MG63 (cell line): ENCODE measurements at regions not wholly inside any gene's neighbourhood (a gene's known extent, or its start where the extent isn't known, plus 50 kb on each side); places are given as distances from the start of the nearest gene placed in this dataset.
A peak's percentile ranks its signal among the peaks of the same experiment; 100 is the strongest.

Experiments used
- DNase-seq: peaks from one replicate; pipeline ENCODE4 v3.0.0-alpha.2; 2020
- H3K27me3 ChIP-seq: fragments of 250-450 bp; sonication (Bioruptor Pico); 2 replicates; pipeline ENCODE4 v1.5.1; 2020; ENCODE audit warnings: mild to moderate bottlenecking, moderate library complexity
- H3K36me3 ChIP-seq: fragments of 250-450 bp; sonication (Bioruptor Pico); 2 replicates; pipeline ENCODE4 v1.5.1; 2020; ENCODE audit warnings: mild to moderate bottlenecking, moderate library complexity
- H3K4me3 ChIP-seq: fragments of 250-450 bp; sonication (Bioruptor Pico); 2 replicates; pipeline ENCODE4 v1.5.1; 2020; ENCODE audit warnings: mild to moderate bottlenecking, moderate library complexity
- H3K9me3 ChIP-seq: fragments of 250-450 bp; sonication (Bioruptor Pico); 2 replicates; pipeline ENCODE4 v1.5.1; 2020; ENCODE audit warnings: mild to moderate bottlenecking, moderate library complexity

DNA sequence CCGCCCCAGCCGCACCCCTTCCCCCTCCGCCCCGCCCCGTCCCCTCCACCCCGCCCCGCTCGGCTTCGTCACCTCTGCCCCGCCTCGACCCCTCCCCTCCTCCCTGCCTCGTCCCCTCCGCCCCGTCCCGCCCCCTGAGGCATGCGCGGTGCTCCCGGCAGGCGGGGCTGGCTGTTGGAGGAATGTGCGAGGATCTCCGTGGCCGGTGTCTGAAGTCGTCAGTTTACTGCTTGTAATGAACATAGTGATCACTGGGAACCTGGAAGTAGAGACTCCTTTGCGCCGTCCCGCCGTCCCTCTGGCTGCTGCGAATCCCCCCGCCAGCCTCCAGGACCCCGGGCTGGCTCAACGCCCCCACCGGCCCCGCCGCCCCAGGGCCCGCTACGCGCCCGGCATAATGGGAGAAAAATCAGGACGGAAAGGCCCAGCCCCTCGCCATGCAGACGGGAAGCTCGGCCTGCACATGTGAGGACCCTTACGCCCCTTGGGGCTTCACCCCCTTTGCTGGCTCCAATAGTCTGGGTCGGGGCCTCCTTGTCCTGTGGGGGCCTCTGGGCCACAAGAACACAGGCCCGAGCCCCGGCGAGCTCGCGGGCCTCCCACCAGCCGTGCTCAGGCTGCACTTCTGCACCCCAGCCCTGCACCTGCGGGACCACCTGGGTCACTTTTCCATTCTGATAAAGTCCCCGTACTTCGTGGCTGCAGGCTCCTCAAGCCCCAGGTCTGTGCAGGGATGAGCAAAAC lies 743.1 kb downstream of the KCNJ18 start:
- Histone ChIP-seq H3K36me3 (no peaks in the 10 kb centered on the region), H3K9me3 (no peaks in the 10 kb centered on the region), H3K27me3 (no peaks in the 10 kb centered on the region), H3K4me3 (no peak overlapping the region)
- DNase-seq: peak; percentile 52

DNA sequence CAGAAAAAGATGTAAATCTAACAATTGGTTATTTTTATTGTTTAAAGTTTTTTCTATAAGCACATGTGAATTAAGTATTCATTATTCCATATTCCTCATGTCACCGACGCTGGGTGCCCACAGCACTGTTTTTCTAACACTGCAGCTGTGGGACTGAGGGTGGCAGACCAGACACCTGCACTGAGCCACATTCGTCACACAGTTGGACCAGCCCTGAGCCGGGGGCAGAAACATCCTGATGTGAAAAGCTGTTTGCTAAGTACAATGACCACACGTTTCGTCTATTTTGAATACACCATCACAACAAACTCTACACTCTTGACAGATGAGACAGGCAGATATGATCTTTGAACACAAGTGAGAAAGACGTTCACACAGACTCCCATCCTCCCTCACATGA lies 749.5 kb downstream of the KCNJ18 start:
- Histone ChIP-seq H3K9me3 (no peaks in the 10 kb centered on the region), H3K4me3 (no peak overlapping the region), H3K36me3 (no peaks in the 10 kb centered on the region), H3K27me3 (no peaks in the 10 kb centered on the region)
- DNase-seq: no peak

DNA sequence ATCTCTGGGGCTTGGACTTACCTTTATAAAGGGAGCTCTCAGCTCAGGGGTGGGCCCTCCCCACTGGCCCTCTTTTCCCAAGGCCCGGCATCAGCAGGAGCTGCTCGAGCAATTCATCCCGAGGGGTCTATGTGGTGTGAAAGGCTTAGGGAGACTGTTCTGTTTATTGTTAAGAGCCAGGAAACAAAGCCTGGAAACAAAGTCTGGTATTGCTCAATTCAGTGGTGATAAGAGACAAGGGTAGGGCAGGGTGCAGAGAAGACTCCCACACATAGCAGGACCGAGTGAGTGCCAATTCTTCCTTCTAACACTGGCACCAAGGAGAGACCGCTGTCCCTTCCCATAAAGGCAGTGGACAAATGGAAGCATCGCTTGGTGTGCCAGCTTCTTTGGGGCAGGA lies 750.7 kb downstream of the KCNJ18 start:
- DNase-seq: no peak
- Histone ChIP-seq H3K4me3 (no peak overlapping the region), H3K36me3 (no peaks in the 10 kb centered on the region), H3K9me3 (no peaks in the 10 kb centered on the region), H3K27me3 (no peaks in the 10 kb centered on the region)

DNA sequence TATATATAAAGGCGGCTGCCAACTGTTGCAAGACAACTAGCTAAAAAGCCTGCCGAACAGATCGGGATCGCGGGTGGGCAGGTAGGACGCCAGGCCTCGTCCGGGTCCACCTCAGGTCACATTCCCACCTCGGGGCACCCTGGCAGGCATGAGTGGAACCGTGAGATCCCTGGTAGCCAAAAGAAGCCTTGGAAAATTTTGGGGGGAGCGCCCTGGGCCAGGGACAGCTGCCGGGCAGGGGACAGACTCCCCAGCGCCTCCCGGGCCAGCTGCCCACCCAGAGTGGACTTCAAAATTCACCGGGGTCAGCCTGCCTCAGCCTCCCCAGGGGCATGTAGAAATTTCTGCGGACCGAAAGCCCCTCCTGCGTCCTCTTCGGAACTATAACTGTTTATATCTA lies 760.9 kb downstream of the KCNJ18 start:
- H3K27me3 ChIP-seq: no peaks in the 10 kb centered on the region
- DNase-seq: no peak
- H3K4me3 ChIP-seq: no peak overlapping the region
- H3K36me3 ChIP-seq: no peaks in the 10 kb centered on the region
- no peaks in the 10 kb centered on the region for H3K9me3 ChIP-seq

DNA sequence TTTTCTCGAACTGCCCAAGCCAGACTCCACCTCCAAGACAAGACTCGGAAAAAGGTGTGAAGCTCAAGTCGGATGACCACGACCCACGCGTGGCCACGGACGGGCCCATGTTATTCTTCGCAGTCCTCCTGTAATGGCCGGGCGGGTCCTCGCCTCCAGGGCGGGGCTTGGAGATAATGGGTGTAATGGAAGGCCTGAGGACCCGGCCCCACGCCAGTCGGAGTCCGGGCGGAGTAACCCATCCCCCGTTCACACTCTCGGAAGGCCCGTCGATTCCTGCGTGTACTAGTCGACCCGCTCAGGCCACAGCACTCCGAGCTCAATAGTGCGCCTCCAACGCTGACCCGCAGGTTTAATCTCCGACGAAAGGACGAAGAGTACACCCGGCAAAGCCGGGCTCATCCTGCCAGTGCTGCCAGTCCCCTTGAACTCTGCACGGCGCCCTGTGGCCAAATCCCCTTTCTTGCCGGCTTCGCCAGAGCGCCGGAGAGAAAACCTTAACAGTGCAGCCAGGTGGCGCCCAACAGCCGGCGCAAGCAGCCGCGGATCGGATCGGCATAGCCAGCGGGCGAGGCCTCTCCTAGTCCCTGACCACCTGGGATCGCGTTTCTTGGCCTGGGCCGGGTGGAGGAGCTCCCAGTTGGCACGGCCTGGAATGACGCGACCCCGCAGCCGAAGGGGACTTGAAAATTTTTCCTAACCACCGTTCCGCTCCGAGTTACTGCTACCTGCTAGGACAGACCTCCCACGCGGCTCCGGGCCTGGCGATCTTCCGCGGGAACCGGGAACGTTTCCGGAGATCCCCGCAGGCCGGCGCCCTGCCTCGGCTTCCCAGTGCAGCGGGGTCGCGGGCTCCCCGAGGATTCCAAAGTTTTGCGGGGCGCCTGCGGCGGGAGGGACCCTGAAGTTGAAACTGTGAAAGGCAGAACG lies 762.0 kb downstream of the KCNJ18 start:
- Histone ChIP-seq H3K4me3 (no peak overlapping the region), H3K9me3 (no peaks in the 10 kb centered on the region), H3K27me3 (no peaks in the 10 kb centered on the region), H3K36me3 (no peaks in the 10 kb centered on the region)
- no peak for DNase-seq

DNA sequence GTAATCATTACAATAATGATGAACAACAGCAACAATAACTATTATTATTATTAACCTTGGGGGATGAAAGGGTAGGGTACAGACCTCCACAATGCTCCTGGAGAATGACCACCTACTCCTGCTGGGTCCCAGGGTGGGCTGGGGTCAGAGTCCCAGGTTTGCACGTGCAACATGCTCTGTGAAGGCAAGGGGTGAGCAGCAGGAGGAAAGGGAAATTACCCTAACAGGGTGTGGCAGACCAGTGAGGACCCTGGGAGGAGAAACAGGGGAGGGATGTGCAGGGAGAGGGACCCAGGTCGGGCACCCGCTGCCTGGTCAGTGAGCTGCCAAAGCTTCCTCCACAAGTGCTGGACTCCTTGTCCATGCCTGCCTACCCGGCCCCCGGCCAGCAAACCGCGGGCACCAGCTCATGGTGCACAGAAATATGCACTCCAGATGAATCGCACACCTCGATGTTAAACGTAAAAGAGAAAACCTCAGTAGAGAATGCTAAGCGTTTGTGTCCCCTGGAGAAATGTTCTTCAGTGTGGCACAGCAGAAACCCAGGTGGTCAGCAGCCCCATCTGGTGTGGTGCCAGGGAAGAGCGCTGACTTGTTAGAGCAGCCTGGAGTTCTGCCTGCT lies 767.1 kb downstream of the KCNJ18 start:
- no peaks in the 10 kb centered on the region for H3K9me3 ChIP-seq
- H3K36me3 ChIP-seq: no peaks in the 10 kb centered on the region
- H3K27me3 ChIP-seq: no peaks in the 10 kb centered on the region
- no peak for DNase-seq
- H3K4me3 ChIP-seq: no peak overlapping the region

DNA sequence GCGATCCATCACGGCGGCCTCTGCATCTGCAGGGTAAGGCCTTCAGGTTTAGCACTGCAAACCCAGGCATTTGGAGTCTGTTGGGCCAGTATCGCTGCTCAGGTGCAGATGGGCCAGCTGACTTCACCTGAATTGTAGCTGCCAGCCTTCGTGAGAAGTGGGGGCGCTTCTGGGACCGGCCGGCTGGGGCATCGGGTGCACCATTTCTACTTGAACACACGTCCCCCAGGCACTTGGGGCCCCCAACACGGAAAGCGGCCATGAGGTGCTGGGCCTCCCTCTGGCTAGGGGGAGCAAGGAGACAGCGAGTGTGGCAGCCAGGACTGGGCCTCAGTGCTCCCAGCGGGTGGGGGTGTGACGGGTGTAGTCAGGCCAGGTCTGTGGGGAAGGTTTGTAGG lies 767.6 kb downstream of the KCNJ18 start:
- Histone ChIP-seq H3K27me3 (no peaks in the 10 kb centered on the region), H3K36me3 (no peaks in the 10 kb centered on the region), H3K4me3 (no peak overlapping the region), H3K9me3 (no peaks in the 10 kb centered on the region)
- DNase-seq: no peak

DNA sequence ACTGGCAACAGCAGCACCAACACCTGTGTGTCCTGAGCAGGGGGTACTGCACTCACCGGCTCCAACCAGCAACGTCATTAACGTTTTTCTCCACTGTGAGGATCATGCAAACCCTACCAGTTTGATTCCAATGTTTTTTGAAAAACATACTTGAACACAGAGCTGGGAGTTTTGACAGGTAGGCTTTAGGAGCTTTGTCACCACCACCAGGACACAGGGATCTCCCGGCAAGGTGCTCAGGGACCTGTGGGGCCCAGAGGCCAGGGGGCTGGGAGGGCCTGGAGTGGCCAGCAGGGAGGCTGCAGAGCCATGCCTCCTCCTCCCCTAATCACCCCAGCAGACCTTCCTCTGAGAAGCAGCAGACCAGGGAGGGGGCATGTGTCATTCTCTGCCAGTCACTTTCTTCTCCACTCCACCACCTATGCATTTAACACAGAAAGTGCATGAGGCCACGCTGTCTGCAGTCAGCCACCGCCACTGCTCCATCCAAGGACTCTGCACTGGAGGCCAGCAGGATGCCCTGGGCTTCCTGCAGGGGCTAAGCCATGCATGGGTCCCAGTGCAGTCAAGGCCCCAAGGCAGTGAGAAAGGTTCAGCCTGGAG lies 768.2 kb downstream of the KCNJ18 start:
- no peaks in the 10 kb centered on the region for H3K36me3 ChIP-seq
- no peak overlapping the region for H3K4me3 ChIP-seq
- DNase-seq: no peak
- no peaks in the 10 kb centered on the region for H3K9me3 ChIP-seq
- no peaks in the 10 kb centered on the region for H3K27me3 ChIP-seq

DNA sequence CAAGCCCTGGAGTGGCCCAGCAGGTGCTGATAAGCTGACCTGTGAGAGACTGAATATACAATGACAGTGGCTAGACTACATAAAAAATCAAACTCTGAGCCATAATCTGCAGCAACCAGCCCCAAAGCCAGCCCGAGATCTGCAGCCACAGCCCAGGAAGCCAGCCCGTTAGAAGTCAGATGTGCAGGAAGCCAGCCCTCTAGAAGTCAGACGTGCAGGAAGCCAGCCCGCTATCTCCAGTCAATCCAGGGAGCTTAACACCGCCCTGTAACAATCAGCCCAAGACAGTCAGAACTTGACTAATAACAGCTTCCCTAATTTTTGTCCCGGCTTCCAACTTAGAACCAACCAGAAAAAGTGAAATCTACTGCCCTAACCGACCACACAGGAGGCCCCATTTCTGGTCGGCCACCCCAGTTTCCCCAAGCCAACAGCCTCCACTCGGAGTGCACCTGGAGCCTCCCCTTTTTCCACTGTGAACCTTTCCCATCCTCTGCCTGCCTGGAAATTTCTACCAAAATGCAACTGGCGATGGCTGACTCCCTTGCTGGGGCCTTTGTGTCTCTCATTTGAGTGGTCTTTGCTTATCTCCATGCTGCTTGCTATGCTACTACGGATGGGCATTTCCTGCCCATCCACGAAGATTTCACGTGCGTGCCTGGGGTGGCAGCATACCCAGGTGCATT lies 769.3 kb downstream of the KCNJ18 start:
- no peaks in the 10 kb centered on the region for H3K27me3 ChIP-seq
- H3K4me3 ChIP-seq: no peak overlapping the region
- H3K9me3 ChIP-seq: no peaks in the 10 kb centered on the region
- no peaks in the 10 kb centered on the region for H3K36me3 ChIP-seq
- no peak for DNase-seq

DNA sequence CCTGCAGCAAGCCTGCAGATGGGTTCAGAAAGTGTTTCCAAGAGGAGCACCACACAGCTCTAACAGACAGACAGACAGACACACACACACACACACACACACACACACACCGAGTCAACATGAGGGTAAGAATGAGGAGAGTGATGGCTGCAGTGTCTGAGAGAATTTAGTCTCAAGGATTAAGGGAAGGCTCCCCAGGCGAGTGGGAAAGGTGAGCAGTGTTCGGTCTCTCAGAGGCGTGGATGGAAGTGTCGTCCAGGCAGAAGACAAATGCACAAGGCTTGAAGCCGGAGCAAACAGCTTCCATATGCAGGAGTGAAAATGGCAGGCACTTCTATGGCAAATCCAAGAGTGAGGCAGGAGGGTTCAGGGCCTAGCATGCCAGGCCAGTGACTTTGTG lies 770.1 kb downstream of the KCNJ18 start:
- H3K9me3 ChIP-seq: no peaks in the 10 kb centered on the region
- H3K36me3 ChIP-seq: no peaks in the 10 kb centered on the region

DNA sequence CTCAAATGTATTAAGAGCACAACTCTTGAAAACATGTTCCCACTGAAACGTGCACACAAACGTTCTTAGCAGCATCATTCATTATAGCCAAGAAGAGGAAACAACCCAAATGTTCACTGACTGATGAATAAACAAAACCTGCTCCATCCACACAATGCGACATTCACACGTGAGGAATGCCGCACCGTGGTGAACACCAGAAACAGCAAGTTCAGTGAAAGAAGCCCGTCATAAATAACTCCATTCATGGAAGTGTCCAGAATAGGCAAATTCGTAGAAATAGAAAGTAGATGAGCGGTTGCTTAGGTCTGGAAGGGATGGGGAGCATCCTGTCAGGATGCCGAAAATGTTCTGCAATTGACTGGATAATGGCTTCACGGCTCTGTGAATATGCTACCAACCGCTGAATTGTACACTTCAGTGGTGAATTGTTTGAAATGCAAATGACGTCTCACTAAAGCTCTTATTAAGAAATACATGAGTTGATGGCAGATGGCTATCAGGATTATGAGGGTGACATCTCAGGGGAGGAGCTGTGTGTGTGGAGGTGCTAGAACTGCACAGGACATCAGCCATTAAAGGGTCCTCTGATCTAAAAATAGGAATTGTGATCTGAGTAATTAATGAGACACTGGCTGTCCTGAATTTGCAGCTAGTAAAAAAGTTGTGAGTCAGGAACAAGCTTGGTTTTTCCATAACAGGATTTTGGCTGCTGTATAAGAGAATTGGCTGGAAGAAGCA lies 771.0 kb downstream of the KCNJ18 start:
- H3K9me3 ChIP-seq: no peaks in the 10 kb centered on the region

More for the DNA sequence above, 770.1 kb downstream of the KCNJ18 start:
- no peak overlapping the region for H3K4me3 ChIP-seq
- DNase-seq: no peak
- H3K27me3 ChIP-seq: no peaks in the 10 kb centered on the region

DNA sequence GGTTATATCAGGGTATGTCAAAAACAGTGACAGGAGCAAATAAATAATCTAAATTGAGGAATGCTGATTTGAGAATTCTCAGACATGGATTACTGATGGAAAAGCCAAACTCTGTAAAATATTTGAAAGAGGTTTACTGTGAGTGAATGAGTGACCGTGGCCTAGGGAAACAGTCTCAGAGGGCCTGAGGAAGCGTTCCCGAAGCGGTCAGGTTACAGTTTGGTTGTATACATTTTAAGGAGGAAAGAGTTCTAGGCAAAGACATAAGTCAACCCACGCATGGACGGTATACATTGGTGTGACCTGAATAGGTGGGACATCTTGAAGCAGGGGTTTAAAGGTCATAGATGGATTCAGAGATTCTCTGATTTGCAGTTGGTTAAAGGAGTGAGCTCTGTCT lies 771.7 kb downstream of the KCNJ18 start:
- no peak overlapping the region for H3K4me3 ChIP-seq
- DNase-seq: no peak
- H3K9me3 ChIP-seq: no peaks in the 10 kb centered on the region
- no peaks in the 10 kb centered on the region for H3K36me3 ChIP-seq
- no peaks in the 10 kb centered on the region for H3K27me3 ChIP-seq

More for the DNA sequence above, 771.0 kb downstream of the KCNJ18 start:
- Histone ChIP-seq H3K4me3 (no peak overlapping the region), H3K27me3 (no peaks in the 10 kb centered on the region), H3K36me3 (no peaks in the 10 kb centered on the region)
- no peak for DNase-seq

DNA sequence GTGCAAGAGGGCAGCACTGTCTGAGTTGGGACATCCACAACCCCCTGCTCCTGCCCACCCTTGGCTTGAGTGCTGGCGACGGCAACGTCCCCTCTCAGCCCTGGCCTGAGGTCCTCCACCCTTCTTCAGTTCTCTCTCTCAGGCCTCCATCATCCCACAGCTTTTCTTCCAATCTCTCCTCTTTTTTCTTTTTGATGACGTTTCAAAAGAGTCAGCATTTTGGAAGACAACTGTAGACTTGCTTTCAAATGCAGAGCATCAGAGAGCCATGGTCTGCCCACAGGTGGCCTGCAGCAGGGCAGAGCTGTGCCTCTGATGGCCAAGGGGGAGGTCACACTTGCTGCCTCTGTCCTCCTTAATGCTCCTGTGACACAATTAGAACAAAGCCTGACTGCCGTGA lies 775.4 kb downstream of the KCNJ18 start:
- Histone ChIP-seq H3K4me3 (no peak overlapping the region), H3K9me3 (no peaks in the 10 kb centered on the region), H3K36me3 (no peaks in the 10 kb centered on the region), H3K27me3 (no peaks in the 10 kb centered on the region)
- DNase-seq: no peak

DNA sequence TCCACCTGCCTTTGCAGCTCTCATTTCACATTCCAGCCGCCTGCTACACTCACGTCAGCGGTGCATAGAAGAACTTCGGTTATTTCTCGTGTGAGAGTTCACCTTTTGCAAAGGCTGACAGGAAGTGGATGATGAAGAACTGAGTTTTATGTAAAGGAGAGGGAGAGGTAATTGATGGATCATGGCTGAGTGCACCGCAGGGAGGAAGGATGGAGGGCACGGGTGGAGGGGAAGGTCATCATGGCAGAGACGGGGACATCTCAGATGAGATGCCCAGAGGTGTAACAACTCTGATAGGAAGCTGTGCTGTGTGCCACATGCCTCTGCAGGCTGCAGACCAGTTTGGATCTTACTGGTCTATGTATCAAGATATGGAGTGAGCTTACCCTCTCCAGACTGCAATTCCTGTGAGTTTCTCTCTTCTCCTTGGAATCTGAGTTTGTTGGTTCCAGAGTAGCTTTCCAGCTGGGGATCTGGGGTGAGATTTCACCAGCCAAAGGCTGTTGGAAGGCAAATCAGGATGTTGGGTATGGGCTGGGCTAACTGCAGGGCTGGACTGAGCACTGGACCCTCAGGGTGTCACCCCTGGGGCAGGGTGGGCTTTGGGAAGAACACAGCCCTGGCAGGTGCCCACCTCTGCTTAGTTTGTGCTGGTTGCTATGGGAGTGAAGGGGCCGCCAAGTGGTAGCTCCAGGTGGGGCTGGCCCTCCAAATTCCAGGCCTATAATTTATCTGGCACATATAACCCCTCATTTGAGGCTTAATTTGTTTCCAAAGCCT lies 777.0 kb downstream of the KCNJ18 start:
- no peaks in the 10 kb centered on the region for H3K36me3 ChIP-seq
- no peak for DNase-seq
- H3K4me3 ChIP-seq: no peak overlapping the region
- H3K9me3 ChIP-seq: no peaks in the 10 kb centered on the region
- H3K27me3 ChIP-seq: no peaks in the 10 kb centered on the region

DNA sequence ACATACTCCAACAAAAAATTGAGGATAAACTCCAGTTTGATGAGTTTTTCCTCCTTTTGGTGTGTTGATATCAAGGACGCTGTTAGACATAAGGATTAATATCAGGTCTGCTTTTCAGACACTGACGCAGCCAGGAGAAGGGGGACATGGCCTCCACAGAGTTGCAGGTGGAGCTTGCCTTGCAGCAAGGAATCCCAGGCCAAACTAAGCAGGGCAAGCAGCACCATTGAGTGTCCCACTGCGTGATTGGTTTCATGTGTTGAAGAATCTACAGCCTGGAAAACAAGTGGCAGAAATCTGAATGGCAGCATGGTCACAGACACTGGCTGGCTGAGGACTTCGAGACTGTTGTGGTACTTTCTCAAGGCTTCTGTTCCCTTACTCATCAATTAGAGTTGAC lies 777.6 kb downstream of the KCNJ18 start:
- Histone ChIP-seq H3K9me3 (no peaks in the 10 kb centered on the region), H3K27me3 (no peaks in the 10 kb centered on the region), H3K36me3 (no peaks in the 10 kb centered on the region), H3K4me3 (no peak overlapping the region)
- DNase-seq: no peak
